ENCODE measurements at regions not wholly inside any gene's neighbourhood (a gene's known extent, or its start where the extent isn't known, plus 50 kb on each side); places are given as distances from the start of the nearest gene placed in this dataset.
A peak's percentile ranks its signal among the peaks of the same experiment; 100 is the strongest.

- TF ChIP-seq CTCF (IDR thresholded peaks at IDR 0.05; ENCODE audit: insufficient read depth, low read depth, low read length), result no peak
- no peak for DNase-seq (ENCODE audit: low read depth)
- no peak overlapping the region for H3K4me3 ChIP-seq (ENCODE audit: low read depth, low read length)
These were observed 625.6 kb upstream of the SLC39A10 start for GRCh38 chr2:195031411-195031810.

- no peak overlapping the region for H3K4me3 ChIP-seq (ENCODE audit: low read depth, low read length)
- no peak for TF ChIP-seq CTCF (IDR thresholded peaks at IDR 0.05; ENCODE audit: insufficient read depth, low read depth, low read length)
- no peak for DNase-seq (ENCODE audit: low read depth)
These were observed 627.0 kb upstream of the SLC39A10 start for GRCh38 chr2:195029804-195030654.

GRCh38 chr2:195027947-195028346 lies 629.1 kb upstream of the SLC39A10 start:
- no peak overlapping the region for H3K4me3 ChIP-seq (ENCODE audit: low read depth, low read length)
- no peak for TF ChIP-seq CTCF (IDR thresholded peaks at IDR 0.05; ENCODE audit: insufficient read depth, low read depth, low read length)
- DNase-seq (ENCODE audit: low read depth), result no peak

GRCh38 chr2:195026261-195026660 lies 630.8 kb upstream of the SLC39A10 start:
- TF ChIP-seq CTCF (IDR thresholded peaks at IDR 0.05; ENCODE audit: insufficient read depth, low read depth, low read length), result no peak
- no peak overlapping the region for H3K4me3 ChIP-seq (ENCODE audit: low read depth, low read length)
- no peak for DNase-seq (ENCODE audit: low read depth)

GRCh38 chr2:195022508-195022830 lies 634.6 kb upstream of the SLC39A10 start:
- no peak for TF ChIP-seq CTCF (IDR thresholded peaks at IDR 0.05; ENCODE audit: insufficient read depth, low read depth, low read length)
- H3K4me3 ChIP-seq (ENCODE audit: low read depth, low read length), result no peak overlapping the region
- no peak for DNase-seq (ENCODE audit: low read depth)

GRCh38 chr2:195021711-195022507 lies 635.1 kb upstream of the SLC39A10 start:
- peak; percentile 70 for DNase-seq (ENCODE audit: low read depth)
- no peak for TF ChIP-seq CTCF (IDR thresholded peaks at IDR 0.05; ENCODE audit: insufficient read depth, low read depth, low read length)
- no peak overlapping the region for H3K4me3 ChIP-seq (ENCODE audit: low read depth, low read length)

Measured in fibroblast of villous mesenchyme (primary cell).